Cardiac muscle cell (in vitro differentiated cells and primary cell): ENCODE measurements at regions not wholly inside any gene's neighbourhood (a gene's known extent, or its start where the extent isn't known, plus 50 kb on each side); places are given as distances from the start of the nearest gene placed in this dataset.
A peak's percentile ranks its signal among the peaks of the same experiment; 100 is the strongest.

Experiments
- DNase-seq, 2 donors: peaks; one replicate each; pipeline versions ENCODE4 v3.0.0 to v3.0.0-alpha.2; 2010 to 2017; ENCODE audit warnings: low read depth in 1 of 2, low spot score in 1 of 2
- H3K27ac ChIP-seq: fragments of 200-600 bp; sonication (generic); 2 replicates; pipeline ENCODE4 v1.5.1; 2016
- H3K27me3 ChIP-seq: fragments of 200-600 bp; sonication (generic); 2 replicates; pipeline ENCODE4 v1.6.0; 2016; ENCODE audit warnings: control low read depth
- H3K36me3 ChIP-seq: fragments of 200-600 bp; sonication (generic); 2 replicates; pipeline ENCODE4 v1.5.1; 2016; ENCODE audit warnings: control low read depth
- H3K4me1 ChIP-seq: fragments of 200-600 bp; sonication (generic); 2 replicates; pipeline ENCODE4 v1.8.1; 2017; ENCODE audit warnings: low read depth, mild to moderate bottlenecking, mixed run types
- H3K4me3 ChIP-seq: fragments of 200-600 bp; sonication (generic); 2 replicates; pipeline ENCODE4 v1.5.1; 2016; ENCODE audit warnings: mild to moderate bottlenecking
- H3K9me3 ChIP-seq: fragments of 200-600 bp; sonication (generic); 2 replicates; pipeline ENCODE4 v1.5.1; 2017; ENCODE audit warnings: low read depth, mild to moderate bottlenecking, control low read depth
- CTCF ChIP-seq: IDR thresholded peaks from 2 replicates; pipeline ENCODE4 v1.5.1; 2012; ENCODE audit warnings: low read depth, mild to moderate bottlenecking, low read length

GRCh38 chr2:37849911-37850310, 75.2 kb upstream of the RMDN2 start:
- Histone ChIP-seq H3K27ac (no peak overlapping the region), H3K4me1 (peaks cover 12% of the 10 kb centered on the region), H3K36me3 (no peaks in the 10 kb centered on the region), H3K27me3 (peaks cover 12% of the 10 kb centered on the region), H3K9me3 (no peaks in the 10 kb centered on the region), H3K4me3 (no peak overlapping the region)
- no peak for TF ChIP-seq CTCF
- no peak for DNase-seq

GRCh38 chr2:37851428-37851827, 73.7 kb upstream of the RMDN2 start:
- H3K9me3 ChIP-seq: no peaks in the 10 kb centered on the region
- peak overlapping the region; percentile 12 for H3K27ac ChIP-seq
- no peak for DNase-seq
- no peak for TF ChIP-seq CTCF
- H3K4me3 ChIP-seq: no peak overlapping the region
- peaks cover 18% of the 10 kb centered on the region for H3K4me1 ChIP-seq
- no peaks in the 10 kb centered on the region for H3K36me3 ChIP-seq
- peaks cover 19% of the 10 kb centered on the region for H3K27me3 ChIP-seq

GRCh38 chr2:37851828-37852584, 73.1 kb upstream of the RMDN2 start:
- peaks cover 14% of the 10 kb centered on the region for H3K27me3 ChIP-seq
- H3K27ac ChIP-seq: no peak overlapping the region
- no peaks in the 10 kb centered on the region for H3K36me3 ChIP-seq
- H3K9me3 ChIP-seq: no peaks in the 10 kb centered on the region
- H3K4me1 ChIP-seq: peaks cover 20% of the 10 kb centered on the region
- no peak for DNase-seq
- no peak for TF ChIP-seq CTCF
- no peak overlapping the region for H3K4me3 ChIP-seq

GRCh38 chr2:37852585-37853014, 72.5 kb upstream of the RMDN2 start:
- DNase-seq: no peak
- H3K4me3 ChIP-seq: no peak overlapping the region
- TF ChIP-seq CTCF: no peak
- H3K36me3 ChIP-seq: no peaks in the 10 kb centered on the region
- H3K27ac ChIP-seq: no peak overlapping the region
- H3K9me3 ChIP-seq: no peaks in the 10 kb centered on the region
- peaks cover 14% of the 10 kb centered on the region for H3K27me3 ChIP-seq
- peaks cover 20% of the 10 kb centered on the region for H3K4me1 ChIP-seq

- H3K4me1 ChIP-seq: peaks cover 29% of the 10 kb centered on the region
- no peaks in the 10 kb centered on the region for H3K9me3 ChIP-seq
- no peak overlapping the region for H3K4me3 ChIP-seq
- no peak for DNase-seq
- H3K36me3 ChIP-seq: no peaks in the 10 kb centered on the region
- no peak overlapping the region for H3K27ac ChIP-seq
- no peak for TF ChIP-seq CTCF
- peaks cover 6% of the 10 kb centered on the region for H3K27me3 ChIP-seq
These were observed 70.3 kb upstream of the RMDN2 start for GRCh38 chr2:37854676-37855282.
